Upper lobe of left lung (tissue), 4 donors: ENCODE measurements at regions not wholly inside any gene's neighbourhood (a gene's known extent, or its start where the extent isn't known, plus 50 kb on each side); places are given as distances from the start of the nearest gene placed in this dataset.

ENCODE experiments used
- EP300 ChIP-seq, 4 donors: sonication (generic); formaldehyde crosslinking; IDR thresholded peaks; one replicate each; pipeline ENCODE4 v1.5.1; 2017; ENCODE audit warnings: antibody characterized with exemption in 4 of 4, control low read depth in 2 of 4
- POLR2A ChIP-seq, 4 donors: fragments of 450-650 bp; IDR thresholded peaks; one replicate each; pipeline ENCODE4 v1.5.1; 2016 to 2017; ENCODE audit warnings: antibody characterized with exemption in 4 of 4, mild to moderate bottlenecking in 2 of 4
- POLR2AphosphoS5 ChIP-seq, 2 donors: sonication (generic); formaldehyde crosslinking; IDR thresholded peaks; one replicate each; pipeline ENCODE4 v1.5.1; 2017; ENCODE audit warnings: antibody characterized with exemption in 2 of 2
- TF ChIP-seq, protein P1 (sequence below), 6 experiments: fragments of 450-650 bp in 4 of 6; fragments of 200-600 bp in 2 of 6; sonication (generic) in 2 of 6; IDR thresholded peaks; one replicate each; pipeline ENCODE4 v1.5.1; 2016 to 2019; ENCODE audit warnings: antibody characterized with exemption in 6 of 6

DNA sequence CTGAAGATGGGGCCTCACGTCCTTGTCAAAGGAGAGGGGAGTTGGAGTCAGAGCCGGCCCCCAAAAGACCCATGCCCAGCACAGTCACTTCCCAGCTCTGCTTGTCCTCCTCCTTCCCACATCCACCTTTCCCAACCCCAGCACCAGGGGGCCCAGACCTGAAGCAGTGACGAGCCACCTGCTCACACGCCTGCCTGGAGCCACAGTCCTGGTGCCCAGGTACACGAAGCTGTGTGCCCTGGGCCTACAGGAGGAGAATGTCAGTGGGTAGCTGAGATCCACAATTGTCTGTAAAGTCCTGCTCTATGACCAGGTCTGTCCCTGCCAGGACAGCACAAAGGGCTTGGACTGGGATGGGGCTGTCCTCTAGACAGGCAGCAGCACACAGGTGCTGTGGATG lies 126.8 kb upstream of the PZP start:
- TF ChIP-seq POLR2AphosphoS5 (IDR thresholded peaks at IDR 0.05), result no peak
- no peak for TF ChIP-seq POLR2A (IDR thresholded peaks at IDR 0.05)
- TF ChIP-seq EP300 (IDR thresholded peaks at IDR 0.05), result no peak
- TF ChIP-seq, protein P1, sequence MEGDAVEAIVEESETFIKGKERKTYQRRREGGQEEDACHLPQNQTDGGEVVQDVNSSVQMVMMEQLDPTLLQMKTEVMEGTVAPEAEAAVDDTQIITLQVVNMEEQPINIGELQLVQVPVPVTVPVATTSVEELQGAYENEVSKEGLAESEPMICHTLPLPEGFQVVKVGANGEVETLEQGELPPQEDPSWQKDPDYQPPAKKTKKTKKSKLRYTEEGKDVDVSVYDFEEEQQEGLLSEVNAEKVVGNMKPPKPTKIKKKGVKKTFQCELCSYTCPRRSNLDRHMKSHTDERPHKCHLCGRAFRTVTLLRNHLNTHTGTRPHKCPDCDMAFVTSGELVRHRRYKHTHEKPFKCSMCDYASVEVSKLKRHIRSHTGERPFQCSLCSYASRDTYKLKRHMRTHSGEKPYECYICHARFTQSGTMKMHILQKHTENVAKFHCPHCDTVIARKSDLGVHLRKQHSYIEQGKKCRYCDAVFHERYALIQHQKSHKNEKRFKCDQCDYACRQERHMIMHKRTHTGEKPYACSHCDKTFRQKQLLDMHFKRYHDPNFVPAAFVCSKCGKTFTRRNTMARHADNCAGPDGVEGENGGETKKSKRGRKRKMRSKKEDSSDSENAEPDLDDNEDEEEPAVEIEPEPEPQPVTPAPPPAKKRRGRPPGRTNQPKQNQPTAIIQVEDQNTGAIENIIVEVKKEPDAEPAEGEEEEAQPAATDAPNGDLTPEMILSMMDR (IDR thresholded peaks at IDR 0.05), result no peak
